NCI-H82 (cell line): ENCODE measurements at regions not wholly inside any gene's neighbourhood (a gene's known extent, or its start where the extent isn't known, plus 50 kb on each side); places are given as distances from the start of the nearest gene placed in this dataset.

Experiments
- DNase-seq: peaks from one replicate; lab custom pipeline; 2025; lab: John Stamatoyannopoulos, UW

DNA sequence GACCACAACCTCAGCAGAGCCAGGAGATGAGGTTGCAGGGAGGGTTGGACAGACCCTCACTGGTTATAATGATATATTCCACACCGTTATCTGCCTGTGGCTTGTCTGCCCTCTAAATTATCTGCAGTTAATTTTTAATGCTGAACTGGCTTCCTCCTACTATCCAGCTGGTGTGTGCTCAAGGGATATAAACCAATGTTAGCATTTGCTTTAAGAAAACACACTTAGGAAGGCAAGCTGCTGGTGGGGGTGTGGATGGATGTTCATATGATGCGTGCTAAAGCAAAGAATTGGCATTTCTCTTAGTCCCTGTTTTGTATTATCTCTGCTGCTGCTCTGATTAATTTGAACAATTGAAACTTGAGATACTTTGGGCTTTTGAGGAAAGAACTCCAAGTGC lies 132.2 kb upstream of the NPVF start:
- DNase-seq: no peak

GRCh38 chr7:25361387-25361786 lies 133.1 kb upstream of the NPVF start:
- DNase-seq: no peak

- no peak for DNase-seq
Observed at GRCh38 chr7:25361863-25362262, 133.6 kb upstream of the NPVF start.

DNA sequence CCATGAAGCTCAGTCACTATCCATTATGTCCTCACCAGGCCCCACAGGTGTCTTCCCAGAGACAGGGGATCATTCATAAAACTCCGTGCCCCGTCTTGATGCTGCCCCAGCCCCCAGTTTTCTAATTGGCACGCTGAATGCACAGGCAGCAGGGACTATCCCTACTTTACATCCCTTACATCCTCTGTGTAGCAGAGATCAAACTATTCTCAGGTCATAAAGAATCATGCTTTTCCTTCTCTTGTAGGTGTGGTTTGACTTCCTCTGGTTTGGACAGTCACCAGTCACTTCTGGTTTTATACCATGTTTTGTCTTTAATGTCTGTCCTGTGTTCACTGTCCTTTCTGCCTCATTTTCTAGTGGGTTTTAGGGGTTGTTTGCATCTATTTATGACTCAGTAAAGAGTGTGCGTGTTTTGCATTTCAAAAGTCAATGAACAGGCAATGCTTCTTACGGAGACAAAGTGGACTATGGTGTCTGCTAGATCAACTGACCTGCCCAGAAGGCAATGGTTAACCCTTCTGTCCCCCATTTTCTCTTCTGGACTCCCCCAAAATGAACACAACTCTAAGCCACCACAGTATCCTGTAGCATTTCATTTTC lies 140.4 kb upstream of the NPVF start:
- DNase-seq: no peak

DNA sequence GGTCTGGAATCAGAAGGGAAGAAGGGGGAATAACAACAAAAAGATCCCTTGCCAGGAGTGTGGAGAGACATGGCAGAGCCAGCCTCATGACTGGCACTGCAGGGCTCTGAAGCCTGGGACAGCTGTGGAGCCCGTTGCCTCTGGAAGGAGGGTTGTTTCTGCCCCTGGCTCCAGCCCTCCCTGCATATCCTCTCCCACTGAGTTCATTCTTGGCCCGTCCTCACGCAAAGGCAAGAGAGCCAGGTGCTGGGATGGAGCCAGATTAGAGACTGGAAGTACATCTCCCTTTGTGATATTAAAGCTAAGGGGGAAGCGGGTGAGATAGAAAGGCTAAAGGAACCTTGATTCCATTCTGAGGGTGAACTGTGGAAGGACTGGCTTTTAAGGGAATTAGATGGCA lies 141.5 kb upstream of the NPVF start:
- no peak for DNase-seq

DNA sequence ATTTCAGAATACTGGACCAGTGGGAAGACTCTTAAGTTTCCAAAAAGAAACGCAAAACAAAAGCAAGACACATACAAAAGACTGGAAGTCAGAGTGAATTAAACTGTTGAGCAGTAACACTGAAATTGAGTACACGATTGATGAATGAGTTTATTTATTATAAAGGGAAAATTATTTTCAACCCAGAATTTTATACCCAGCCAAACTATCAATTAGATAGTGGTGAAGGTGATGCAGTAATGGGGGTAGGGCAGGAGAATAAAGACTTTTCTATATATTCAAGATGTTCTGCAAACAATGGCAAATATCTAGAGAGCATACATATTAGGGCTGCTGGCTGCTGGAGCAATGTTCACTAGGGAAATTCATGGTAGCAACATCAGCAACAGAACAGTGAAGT lies 143.7 kb upstream of the NPVF start:
- DNase-seq: no peak

- DNase-seq: no peak
Observed at GRCh38 chr7:25375805-25376600, 147.7 kb upstream of the NPVF start.

GRCh38 chr7:25379351-25380300 lies 151.3 kb upstream of the NPVF start:
- no peak for DNase-seq

- no peak for DNase-seq
Observed at GRCh38 chr7:25381818-25382589, 153.7 kb upstream of the NPVF start.

DNA sequence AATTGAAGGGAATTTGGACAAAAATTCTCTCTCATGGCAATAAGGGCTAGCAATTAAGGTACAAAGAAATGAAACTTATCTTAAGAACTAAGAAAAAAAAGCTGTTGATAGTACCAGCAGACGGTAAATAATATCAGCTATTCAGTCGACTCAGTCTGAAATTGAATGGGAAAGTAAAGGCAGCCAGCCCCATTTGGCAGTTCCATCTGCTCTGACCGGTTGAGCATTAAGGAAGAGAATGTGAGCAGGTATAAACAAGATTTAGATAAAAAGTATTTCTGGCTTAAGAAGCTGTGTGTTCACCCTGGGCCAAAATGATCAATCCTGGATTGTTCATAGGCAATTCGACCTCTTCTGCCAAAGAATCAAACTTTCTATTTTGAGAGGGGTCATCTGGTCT lies 154.6 kb upstream of the NPVF start:
- DNase-seq: no peak

- no peak for DNase-seq
Observed at GRCh38 chr7:25383402-25383801, 155.1 kb upstream of the NPVF start.

GRCh38 chr7:25384788-25385505 lies 156.7 kb upstream of the NPVF start:
- DNase-seq: no peak

DNA sequence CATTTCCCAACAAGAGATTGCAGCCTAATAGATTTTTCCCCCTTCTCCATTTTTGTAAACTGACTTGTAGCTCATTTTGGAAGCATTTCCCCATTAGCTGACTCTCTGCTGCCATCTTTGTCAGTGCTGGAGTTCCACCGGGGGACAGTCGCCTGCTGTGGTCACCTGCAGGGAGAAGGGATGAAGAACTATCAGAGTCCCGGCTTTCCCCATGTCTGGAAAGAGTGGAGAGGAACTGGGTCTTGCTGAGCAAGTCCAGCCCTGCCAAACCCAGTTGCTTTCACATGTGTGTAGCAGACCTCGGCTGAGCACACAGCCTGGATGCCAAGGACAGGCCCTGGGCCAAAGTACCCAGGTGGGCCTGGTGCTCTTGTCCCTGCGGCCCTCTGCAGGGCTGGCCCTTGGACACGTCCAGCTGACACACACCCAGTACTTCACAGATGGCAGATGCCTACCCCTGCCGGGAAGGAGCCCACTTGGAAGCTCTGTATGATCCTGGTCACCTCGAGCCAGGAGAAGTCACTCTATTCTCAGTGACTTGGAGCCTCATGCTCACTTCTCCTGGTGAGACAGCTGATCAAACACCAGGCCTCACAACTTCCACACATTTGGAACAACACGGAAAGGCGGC lies 157.3 kb upstream of the NPVF start:
- no peak for DNase-seq

DNA sequence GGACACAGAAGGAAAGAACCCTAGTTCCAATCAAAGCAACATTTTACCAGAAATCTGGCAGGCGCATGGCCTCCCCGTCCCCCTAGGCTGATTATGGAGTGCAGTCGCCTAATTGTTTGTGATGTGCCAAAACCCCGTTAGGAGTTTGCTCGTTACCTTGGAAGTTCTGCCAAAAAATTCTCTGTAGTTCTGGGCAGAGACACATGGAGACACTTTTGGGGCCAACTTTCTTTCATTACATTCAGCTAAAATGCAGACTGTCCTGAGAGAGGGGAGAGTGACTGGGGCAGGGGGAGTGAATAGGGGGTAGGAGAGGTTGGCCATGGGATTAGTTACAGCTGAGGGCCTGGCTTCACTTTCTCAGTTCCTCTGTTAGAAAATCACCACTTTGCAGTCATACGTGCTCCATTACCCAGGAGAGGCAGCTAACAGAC lies 158.0 kb upstream of the NPVF start:
- DNase-seq: no peak

DNA sequence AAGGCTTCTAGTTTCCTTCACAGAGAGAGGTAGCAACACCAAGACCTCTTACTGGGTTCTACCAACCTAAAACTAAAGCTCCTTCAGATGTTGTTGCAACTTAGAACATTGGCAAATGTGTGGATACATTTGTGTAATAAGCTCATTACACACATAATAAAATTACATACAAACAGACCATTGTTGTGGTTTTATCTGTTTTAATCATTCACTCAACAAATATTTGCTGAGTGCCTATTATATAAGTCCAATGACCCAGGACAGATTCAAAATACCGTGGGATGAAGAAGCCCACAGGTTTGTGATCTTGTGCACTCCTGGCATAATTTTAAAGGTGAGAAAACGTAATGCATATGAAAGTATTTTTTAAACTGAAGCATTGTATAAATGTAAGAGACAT lies 160.4 kb upstream of the NPVF start:
- DNase-seq: no peak

DNA sequence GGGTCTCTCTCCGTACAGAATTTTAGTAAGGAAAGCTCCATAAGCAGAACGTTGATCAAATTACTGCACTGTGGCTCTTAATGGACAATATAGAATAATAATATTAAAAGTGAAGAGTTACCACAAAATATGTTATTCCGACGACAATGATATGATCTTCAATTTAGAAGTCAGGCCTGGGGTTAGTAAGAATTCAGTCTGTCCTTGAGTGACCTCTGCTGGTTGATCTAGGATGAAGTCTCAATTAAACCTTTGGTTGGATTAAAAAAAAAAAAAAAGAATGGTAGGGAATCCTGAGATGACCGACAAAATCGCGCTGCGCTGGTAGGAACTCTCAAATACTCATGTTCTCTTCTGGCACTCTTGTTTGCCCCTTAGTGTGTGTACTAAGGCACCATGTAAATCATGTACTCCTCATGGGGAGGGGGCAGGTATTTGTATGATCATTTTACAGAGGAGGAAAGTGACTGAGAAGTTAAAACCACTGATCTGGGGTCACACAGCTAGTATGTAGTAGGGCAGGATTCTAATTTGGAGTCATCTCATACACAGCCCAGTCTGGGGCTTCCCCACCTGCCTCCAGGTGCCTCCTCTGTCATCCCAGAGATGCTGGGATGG lies 161.3 kb upstream of the NPVF start:
- DNase-seq: peak; percentile 76

- DNase-seq: peak; percentile 51
Observed at GRCh38 chr7:25391295-25391861, 163.1 kb upstream of the NPVF start.

DNA sequence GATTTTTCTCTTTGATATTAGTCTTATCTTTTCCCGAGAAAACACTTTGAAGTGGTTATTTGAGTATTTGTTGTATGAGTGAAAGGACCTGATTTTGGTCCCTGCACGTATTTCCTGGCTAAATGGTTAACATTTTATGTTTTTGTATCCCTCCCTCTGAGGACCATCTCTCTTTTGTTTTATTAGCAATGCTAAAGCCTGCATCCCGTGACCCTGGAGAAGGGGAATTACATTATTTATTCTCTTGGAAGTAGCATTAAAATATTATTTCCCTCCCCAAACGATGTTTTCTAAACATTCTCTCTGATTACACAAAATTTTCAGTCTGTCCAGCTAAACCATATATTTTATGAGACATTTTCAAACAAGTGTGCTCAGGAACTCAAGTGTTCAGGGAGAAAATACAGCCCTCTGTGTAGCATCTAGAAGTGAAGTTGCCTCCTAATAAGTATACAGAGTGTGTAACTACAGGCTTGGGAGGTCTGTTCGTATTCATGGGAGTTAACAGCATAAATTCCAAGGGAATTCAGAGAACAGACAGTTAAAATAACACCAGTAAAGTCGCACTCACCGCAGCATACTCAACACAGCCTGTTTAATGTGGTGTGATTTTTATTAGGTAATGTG lies 163.8 kb upstream of the NPVF start:
- DNase-seq: no peak

DNA sequence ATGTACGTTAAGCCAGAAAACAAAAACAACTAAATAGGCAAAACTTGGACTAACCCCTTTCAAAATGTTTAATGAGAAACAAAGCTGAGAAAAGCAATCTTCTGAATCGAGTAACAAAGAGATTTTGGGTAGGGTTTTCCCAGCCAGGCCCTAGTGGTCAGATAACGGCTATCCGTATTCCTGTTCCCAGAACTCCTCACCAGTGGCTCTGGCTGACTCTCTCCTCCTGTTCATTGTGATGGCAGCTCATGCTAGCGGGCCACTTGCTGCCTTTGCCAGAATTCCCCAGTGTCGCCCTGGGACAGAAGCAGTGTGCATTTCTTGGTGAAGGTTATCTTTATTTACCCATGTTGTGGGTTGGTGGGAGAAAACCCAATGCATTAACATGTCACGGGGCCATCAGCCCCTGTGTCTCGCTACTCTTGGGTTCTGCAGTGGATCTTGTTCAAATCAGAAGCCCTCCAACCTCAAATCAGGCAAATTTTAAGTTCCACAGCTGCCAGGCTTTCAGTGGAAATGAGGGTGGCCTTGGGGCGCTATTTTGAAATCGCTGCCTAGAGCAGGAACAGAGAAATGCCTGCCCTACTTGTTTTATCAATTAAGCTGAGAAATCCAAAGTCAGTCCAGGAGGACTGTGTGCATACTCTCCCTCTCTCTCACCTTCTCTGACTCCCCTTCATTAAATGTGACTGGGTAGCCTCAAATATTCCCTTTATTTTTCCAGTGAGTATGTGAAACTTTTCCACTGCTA lies 164.5 kb upstream of the NPVF start:
- no peak for DNase-seq
